SU-DHL-6 (cell line): ENCODE measurements at regions not wholly inside any gene's neighbourhood (a gene's known extent, or its start where the extent isn't known, plus 50 kb on each side); places are given as distances from the start of the nearest gene placed in this dataset.

Experiments used
- H2AFZ ChIP-seq: fragments of 200-600 bp; sonication (generic); 2 replicates; pipeline ENCODE4 v1.6.1; 2014; ENCODE audit warnings: low read depth, mild to moderate bottlenecking, moderate library complexity, mixed read lengths, antibody characterized with exemption, low read length; ENCODE audit not compliant: severe bottlenecking
- H3F3A ChIP-seq: fragments of 200-600 bp; shearing (Covaris generic); 2 replicates; pipeline ENCODE4 v1.6.0; 2016; ENCODE audit warnings: antibody characterized with exemption, mild to moderate bottlenecking; ENCODE audit not compliant: insufficient read depth
- H3K27ac ChIP-seq: fragments of 200-600 bp; sonication (generic); 2 replicates; pipeline ENCODE4 v1.5.1; 2016; ENCODE audit warnings: low read depth, mild to moderate bottlenecking, low read length, moderate library complexity, mixed read lengths
- H3K27me3 ChIP-seq: fragments of 200-600 bp; sonication (generic), shearing (Covaris generic); 2 replicates; pipeline ENCODE4 v1.6.0; 2014; ENCODE audit warnings: mild to moderate bottlenecking, low read length
- H3K36me3 ChIP-seq: fragments of 200-600 bp; sonication (generic); 2 replicates; pipeline ENCODE4 v1.6.1; 2014; ENCODE audit warnings: mild to moderate bottlenecking, low read length, mixed read lengths
- H3K4me2 ChIP-seq: fragments of 300-600, 200-600 bp; shearing (Covaris generic), sonication (generic); 2 replicates; pipeline ENCODE4 v1.6.0; 2014; ENCODE audit warnings: low read length, low read depth, mild to moderate bottlenecking; ENCODE audit not compliant: poor library complexity, severe bottlenecking
- H3K4me3 ChIP-seq: fragments of 200-600 bp; sonication (generic); 2 replicates; pipeline ENCODE4 v1.5.1; 2014; ENCODE audit warnings: antibody characterized with exemption, low read length, mild to moderate bottlenecking, mixed read lengths; ENCODE audit not compliant: insufficient read depth, poor library complexity, severe bottlenecking
- H3K79me2 ChIP-seq: fragments of 200-600 bp; sonication (generic); 2 replicates; pipeline ENCODE4 v1.6.1; 2014; ENCODE audit warnings: mild to moderate bottlenecking, low read length, moderate library complexity; ENCODE audit not compliant: insufficient read depth
- H3K9ac ChIP-seq: fragments of 200-600 bp; sonication (generic); 2 replicates; pipeline ENCODE4 v1.7.0; 2014; ENCODE audit warnings: mild to moderate bottlenecking, low read length
- H3K9me2 ChIP-seq: fragments of 200-600 bp; sonication (generic); replicated peaks from 2 replicates; pipeline ENCODE4 v1.6.1; 2014; ENCODE audit warnings: low read length; ENCODE audit not compliant: insufficient read depth
- H3K9me3 ChIP-seq: fragments of 200-600 bp; sonication (generic); 2 replicates; pipeline ENCODE4 v1.6.1; 2014; ENCODE audit warnings: low read length, mixed read lengths; ENCODE audit not compliant: insufficient read depth
- H4K20me1 ChIP-seq: fragments of 200-600 bp; sonication (generic); 2 replicates; pipeline ENCODE4 v1.6.1; 2014; ENCODE audit warnings: low read depth, mild to moderate bottlenecking, antibody characterized with exemption, low read length, moderate library complexity, mixed read lengths
- EZH2phosphoT487 ChIP-seq: fragments of 200-600 bp; sonication (generic), shearing (Covaris generic); conservative IDR thresholded peaks from 2 replicates; pipeline ENCODE4 v1.6.1; 2018; ENCODE audit warnings: mild to moderate bottlenecking, antibody characterized with exemption, low read length, moderate library complexity, mixed read lengths
- TF ChIP-seq, protein P1 (sequence below): fragments of 200-600 bp; sonication (generic); IDR thresholded peaks from one replicate; pipeline ENCODE4 v1.5.1; 2017; ENCODE audit warnings: antibody characterized with exemption, mild to moderate bottlenecking, low read length, moderate library complexity; ENCODE audit not compliant: insufficient read depth, poor library complexity, severe bottlenecking

DNA sequence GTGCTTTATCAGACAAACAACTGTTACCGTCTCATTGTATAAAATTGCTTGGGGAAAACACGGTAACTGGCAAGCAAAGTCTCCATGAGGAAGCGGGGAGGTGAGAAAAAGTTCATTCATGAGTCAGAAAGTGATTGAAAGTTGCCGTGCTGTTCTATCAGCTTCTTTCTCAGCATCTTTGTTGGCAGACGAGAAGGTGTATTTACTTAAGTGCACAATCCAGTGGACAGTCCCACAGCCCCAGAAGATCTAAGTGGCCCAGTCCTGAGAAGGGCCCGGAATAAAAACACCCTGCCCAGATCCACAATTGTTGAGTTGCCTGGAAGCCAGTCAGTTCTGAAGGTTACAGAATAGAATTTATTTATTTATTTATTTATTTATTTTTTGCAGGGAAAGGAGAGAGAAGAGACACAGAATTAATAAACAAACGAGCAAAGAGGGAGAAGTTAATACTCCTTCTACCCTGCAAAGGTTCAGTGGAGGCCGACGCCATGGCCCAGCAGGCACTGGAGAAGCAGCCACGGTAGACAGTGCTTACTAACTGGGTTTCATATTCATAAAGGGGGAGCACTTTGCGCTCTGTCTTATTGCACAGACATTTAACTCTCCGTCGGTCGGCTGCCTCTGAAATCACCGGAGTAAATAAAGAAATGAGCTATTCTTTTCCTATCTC is 676.0 kb upstream of the SALL3 start:
- Histone ChIP-seq H3K9me3 (no peaks in the 10 kb centered on the region), H3K4me2 (no peak overlapping the region), H3K9ac (no peak overlapping the region), H3F3A (no peaks in the 10 kb centered on the region), H3K79me2 (no peaks in the 10 kb centered on the region), H3K4me3 (no peak overlapping the region), H3K27me3 (no peaks in the 10 kb centered on the region), H4K20me1 (no peaks in the 10 kb centered on the region), H3K9me2 (no peaks in the 10 kb centered on the region), H3K36me3 (no peaks in the 10 kb centered on the region), H2AFZ (no peak overlapping the region), H3K27ac (no peak overlapping the region)
- TF ChIP-seq, protein P1, sequence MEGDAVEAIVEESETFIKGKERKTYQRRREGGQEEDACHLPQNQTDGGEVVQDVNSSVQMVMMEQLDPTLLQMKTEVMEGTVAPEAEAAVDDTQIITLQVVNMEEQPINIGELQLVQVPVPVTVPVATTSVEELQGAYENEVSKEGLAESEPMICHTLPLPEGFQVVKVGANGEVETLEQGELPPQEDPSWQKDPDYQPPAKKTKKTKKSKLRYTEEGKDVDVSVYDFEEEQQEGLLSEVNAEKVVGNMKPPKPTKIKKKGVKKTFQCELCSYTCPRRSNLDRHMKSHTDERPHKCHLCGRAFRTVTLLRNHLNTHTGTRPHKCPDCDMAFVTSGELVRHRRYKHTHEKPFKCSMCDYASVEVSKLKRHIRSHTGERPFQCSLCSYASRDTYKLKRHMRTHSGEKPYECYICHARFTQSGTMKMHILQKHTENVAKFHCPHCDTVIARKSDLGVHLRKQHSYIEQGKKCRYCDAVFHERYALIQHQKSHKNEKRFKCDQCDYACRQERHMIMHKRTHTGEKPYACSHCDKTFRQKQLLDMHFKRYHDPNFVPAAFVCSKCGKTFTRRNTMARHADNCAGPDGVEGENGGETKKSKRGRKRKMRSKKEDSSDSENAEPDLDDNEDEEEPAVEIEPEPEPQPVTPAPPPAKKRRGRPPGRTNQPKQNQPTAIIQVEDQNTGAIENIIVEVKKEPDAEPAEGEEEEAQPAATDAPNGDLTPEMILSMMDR = no peak
- no peak for TF ChIP-seq EZH2phosphoT487

GRCh38 chr18:78304192-78305164 is 675.1 kb upstream of the SALL3 start:
- Histone ChIP-seq H3K9ac (no peak overlapping the region), H3K4me3 (no peak overlapping the region), H4K20me1 (no peaks in the 10 kb centered on the region), H2AFZ (no peak overlapping the region), H3K9me3 (no peaks in the 10 kb centered on the region), H3K79me2 (no peaks in the 10 kb centered on the region), H3K4me2 (no peak overlapping the region), H3K36me3 (no peaks in the 10 kb centered on the region), H3K27me3 (no peaks in the 10 kb centered on the region), H3K9me2 (no peaks in the 10 kb centered on the region), H3K27ac (no peak overlapping the region), H3F3A (no peaks in the 10 kb centered on the region)
- no peak for TF ChIP-seq EZH2phosphoT487
- TF ChIP-seq, protein P1 = no peak

DNA sequence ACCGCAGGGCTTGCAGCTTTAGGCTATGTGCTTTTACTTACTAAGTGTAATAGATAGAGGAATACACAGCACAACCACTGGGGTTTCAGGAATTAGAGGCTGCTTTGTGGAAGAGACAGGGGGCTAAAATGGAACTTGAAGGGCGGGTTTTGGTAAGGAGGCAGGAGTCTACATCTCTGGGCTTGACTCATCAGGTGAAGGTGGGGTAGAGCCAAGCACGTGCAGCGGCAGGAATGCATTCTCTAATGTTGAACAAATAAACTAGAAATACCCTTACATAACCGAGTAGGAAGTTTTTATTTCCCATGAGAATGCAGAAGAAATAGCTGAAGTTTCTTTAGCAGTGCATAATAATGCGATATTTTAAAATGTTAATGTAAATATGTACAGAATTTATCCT is 673.8 kb upstream of the SALL3 start:
- Histone ChIP-seq H3F3A (no peaks in the 10 kb centered on the region), H3K27me3 (no peaks in the 10 kb centered on the region), H3K4me3 (no peak overlapping the region), H3K36me3 (no peaks in the 10 kb centered on the region), H3K9me3 (no peaks in the 10 kb centered on the region), H3K27ac (no peak overlapping the region), H3K4me2 (no peak overlapping the region), H3K9me2 (no peaks in the 10 kb centered on the region), H2AFZ (no peak overlapping the region), H4K20me1 (no peaks in the 10 kb centered on the region), H3K79me2 (no peaks in the 10 kb centered on the region), H3K9ac (no peak overlapping the region)
- TF ChIP-seq, protein P1 = no peak
- TF ChIP-seq EZH2phosphoT487 = no peak
